GM19468 (cell line): ENCODE measurements at regions not wholly inside any gene's neighbourhood (a gene's known extent, or its start where the extent isn't known, plus 50 kb on each side); places are given as distances from the start of the nearest gene placed in this dataset.
"Not testable (repeated sequence)": the region's sequence is repeated elsewhere in the genome, so short reads cannot be mapped to it uniquely, and the experiment has no call there.

Experiments
- ATAC-seq: cut with Tn5 transposase; IDR thresholded peaks from one replicate; pipeline ENCODE4 v1.9.1; 2021; ENCODE audit warnings: mild to moderate bottlenecking, moderate library complexity, moderate number of reproducible peaks; ENCODE audit not compliant: unreplicated experiment; ENCODE audit errors: extremely low read depth

- ATAC-seq = no peak
These were observed 193.1 kb upstream of the SEMA3C start for GRCh38 chr7:81111781-81112540.

- ATAC-seq = no peak
These were observed 192.5 kb upstream of the SEMA3C start for GRCh38 chr7:81111358-81111757.

GRCh38 chr7:81110673-81111072, 191.8 kb upstream of the SEMA3C start:
- ATAC-seq = no peak

- no peak for ATAC-seq
These were observed 179.4 kb upstream of the SEMA3C start for GRCh38 chr7:81098213-81098612.

GRCh38 chr7:81094952-81095351, 176.1 kb upstream of the SEMA3C start:
- no peak for ATAC-seq

GRCh38 chr7:81081616-81082015, 162.8 kb upstream of the SEMA3C start:
- no peak for ATAC-seq

GRCh38 chr7:81080553-81080952, 161.7 kb upstream of the SEMA3C start:
- ATAC-seq = no peak

GRCh38 chr7:81079746-81080145, 160.9 kb upstream of the SEMA3C start:
- no peak for ATAC-seq

GRCh38 chr7:81075150-81075549, 156.3 kb upstream of the SEMA3C start:
- no peak for ATAC-seq

GRCh38 chr7:81074406-81074805, 155.6 kb upstream of the SEMA3C start:
- no peak for ATAC-seq

GRCh38 chr7:81073931-81074251, 155.0 kb upstream of the SEMA3C start:
- no peak for ATAC-seq

GRCh38 chr7:81070956-81071355, 152.1 kb upstream of the SEMA3C start:
- no peak for ATAC-seq

- ATAC-seq = no peak
These were observed 147.9 kb upstream of the SEMA3C start for GRCh38 chr7:81066797-81067196.

GRCh38 chr7:81064426-81064825, 145.6 kb upstream of the SEMA3C start:
- no peak for ATAC-seq

- no peak for ATAC-seq
These were observed 143.9 kb upstream of the SEMA3C start for GRCh38 chr7:81062755-81063154.

GRCh38 chr7:81057469-81057868, 138.6 kb upstream of the SEMA3C start:
- ATAC-seq = not testable (repeated sequence)

GRCh38 chr7:81053623-81054022, 134.8 kb upstream of the SEMA3C start:
- no peak for ATAC-seq

- no peak for ATAC-seq
These were observed 133.1 kb upstream of the SEMA3C start for GRCh38 chr7:81051811-81052413.

- no peak for ATAC-seq
These were observed 126.7 kb upstream of the SEMA3C start for GRCh38 chr7:81045491-81046030.

GRCh38 chr7:81042646-81043045, 123.8 kb upstream of the SEMA3C start:
- not testable (repeated sequence) for ATAC-seq

GRCh38 chr7:81040496-81040895, 121.6 kb upstream of the SEMA3C start:
- no peak for ATAC-seq

GRCh38 chr7:81036871-81037270, 118.0 kb upstream of the SEMA3C start:
- no peak for ATAC-seq
